Ascending aorta (tissue), 2 donors: ENCODE measurements at regions not wholly inside any gene's neighbourhood (a gene's known extent, or its start where the extent isn't known, plus 50 kb on each side); places are given as distances from the start of the nearest gene placed in this dataset.
A peak's percentile ranks its signal among the peaks of the same experiment; 100 is the strongest.

Experiments used
- DNase-seq, 2 donors: peaks; one replicate each; pipeline ENCODE4 v3.0.0-alpha.2; 2019; ENCODE audit warnings: low spot score in 2 of 2
- H3K27ac ChIP-seq, 2 donors: fragments of 200-600 bp; sonication (generic); one replicate each; pipeline ENCODE4 v1.5.1; 2016 to 2017; ENCODE audit warnings: mild to moderate bottlenecking in 1 of 2
- H3K27me3 ChIP-seq: fragments of 200-600 bp; sonication (generic); one replicate; pipeline ENCODE4 v1.5.1; 2017
- H3K36me3 ChIP-seq, 2 donors: fragments of 200-600 bp; sonication (generic); one replicate each; pipeline ENCODE4 v1.5.1; 2016
- H3K4me1 ChIP-seq, 2 donors: fragments of 200-600 bp; sonication (generic); one replicate each; pipeline ENCODE4 v1.5.1; 2016 to 2017; ENCODE audit warnings: mild to moderate bottlenecking in 1 of 2
- H3K4me3 ChIP-seq, 2 donors: fragments of 200-600 bp; sonication (generic); one replicate each; pipeline ENCODE4 v1.5.1; 2016 to 2017; ENCODE audit warnings: mild to moderate bottlenecking in 1 of 2
- H3K9me3 ChIP-seq, 2 donors: fragments of 200-600 bp; sonication (generic); one replicate each; pipeline ENCODE4 v1.5.1; 2016
- intact Hi-C: fragments of 100-400 bp; cut with DNase I; formaldehyde crosslinking; loops from one replicate; pipeline ENCODE4 v1.15.1; 2023
- TF ChIP-seq, protein P1 (sequence below), 3 experiments: fragments of 200-600 bp in 2 of 3; fragments of 450-650 bp in 1 of 3; sonication (generic) in 2 of 3; IDR thresholded peaks; one replicate each; pipeline ENCODE4 v1.5.1; 2016 to 2019; ENCODE audit warnings: antibody characterized with exemption in 3 of 3, mild to moderate bottlenecking in 1 of 3, moderate library complexity in 1 of 3

DNA sequence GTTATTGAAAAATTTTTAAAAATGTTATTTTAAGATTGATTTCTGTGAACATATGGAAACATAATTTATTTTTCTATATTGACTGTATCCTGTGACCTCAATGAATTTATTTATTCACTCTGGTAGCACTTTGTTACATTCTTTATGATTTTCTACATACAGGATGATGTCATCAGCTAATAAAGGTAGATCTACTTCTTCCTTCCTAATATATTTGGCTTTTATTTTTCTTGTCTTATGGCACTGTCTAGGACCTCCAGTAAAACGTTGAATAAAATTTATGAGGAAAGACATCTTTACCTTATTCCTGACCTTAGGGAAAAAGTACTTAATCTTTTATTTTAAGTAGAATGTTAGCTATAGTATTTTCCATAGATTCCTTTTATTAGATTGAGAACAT is 78.8 kb upstream of the MAF start:
- TF ChIP-seq, protein P1, sequence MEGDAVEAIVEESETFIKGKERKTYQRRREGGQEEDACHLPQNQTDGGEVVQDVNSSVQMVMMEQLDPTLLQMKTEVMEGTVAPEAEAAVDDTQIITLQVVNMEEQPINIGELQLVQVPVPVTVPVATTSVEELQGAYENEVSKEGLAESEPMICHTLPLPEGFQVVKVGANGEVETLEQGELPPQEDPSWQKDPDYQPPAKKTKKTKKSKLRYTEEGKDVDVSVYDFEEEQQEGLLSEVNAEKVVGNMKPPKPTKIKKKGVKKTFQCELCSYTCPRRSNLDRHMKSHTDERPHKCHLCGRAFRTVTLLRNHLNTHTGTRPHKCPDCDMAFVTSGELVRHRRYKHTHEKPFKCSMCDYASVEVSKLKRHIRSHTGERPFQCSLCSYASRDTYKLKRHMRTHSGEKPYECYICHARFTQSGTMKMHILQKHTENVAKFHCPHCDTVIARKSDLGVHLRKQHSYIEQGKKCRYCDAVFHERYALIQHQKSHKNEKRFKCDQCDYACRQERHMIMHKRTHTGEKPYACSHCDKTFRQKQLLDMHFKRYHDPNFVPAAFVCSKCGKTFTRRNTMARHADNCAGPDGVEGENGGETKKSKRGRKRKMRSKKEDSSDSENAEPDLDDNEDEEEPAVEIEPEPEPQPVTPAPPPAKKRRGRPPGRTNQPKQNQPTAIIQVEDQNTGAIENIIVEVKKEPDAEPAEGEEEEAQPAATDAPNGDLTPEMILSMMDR (IDR thresholded peaks at IDR 0.05) = no peak
- intact Hi-C loops = no loop called here
- Histone ChIP-seq H3K4me3 (no peak overlapping the region), H3K9me3 (no peaks in the 10 kb centered on the region), H3K4me1 (peaks cover 0 to under 1% of the 10 kb centered on the region in 2 donors), H3K27me3 (no peaks in the 10 kb centered on the region), H3K27ac (no peak overlapping the region), H3K36me3 (no peaks in the 10 kb centered on the region)
- DNase-seq = no peak

DNA sequence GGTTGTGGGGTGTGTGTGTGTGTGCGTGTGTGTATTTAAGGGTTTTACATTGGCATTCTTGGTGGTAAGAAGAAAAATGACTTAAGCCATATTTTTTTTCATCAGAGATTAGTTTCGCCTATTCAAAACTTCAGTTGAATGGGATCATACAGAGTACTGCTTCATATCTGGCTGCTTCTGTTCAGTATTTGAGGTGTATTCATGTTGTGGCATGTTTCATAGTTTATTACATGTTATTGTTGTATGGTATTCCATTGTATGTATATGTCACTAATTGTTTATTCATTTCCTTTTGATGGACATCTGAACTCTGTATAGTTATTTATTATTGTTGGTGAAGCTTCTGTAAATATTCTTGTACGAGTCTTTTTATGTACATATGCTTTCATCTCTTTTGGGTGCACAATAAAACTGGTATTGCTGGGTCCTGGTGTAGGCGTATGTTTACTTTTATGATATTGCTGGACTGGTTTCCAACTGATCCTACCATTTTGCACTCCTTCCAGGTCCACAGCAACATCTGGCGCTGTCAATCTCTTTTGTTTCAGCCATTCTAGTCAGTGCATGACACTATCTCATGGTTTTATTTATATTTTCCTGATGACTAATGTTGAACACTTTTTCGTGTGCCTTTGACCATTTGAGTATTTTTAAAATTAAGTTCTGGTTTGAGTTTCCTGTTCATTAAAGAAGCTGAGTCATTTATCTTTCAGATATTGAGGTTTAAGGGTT is 77.4 kb upstream of the MAF start:
- no peak for DNase-seq
- no peaks in the 10 kb centered on the region for H3K36me3 ChIP-seq
- H3K27ac ChIP-seq = no peak overlapping the region
- no peak overlapping the region for H3K4me3 ChIP-seq
- TF ChIP-seq, protein P1 (IDR thresholded peaks at IDR 0.05) = no peak
- no peaks in the 10 kb centered on the region for H3K9me3 ChIP-seq
- intact Hi-C loops = no loop called here
- H3K4me1 ChIP-seq = peaks cover 0 to 12% of the 10 kb centered on the region in 2 donors
- H3K27me3 ChIP-seq = no peaks in the 10 kb centered on the region

DNA sequence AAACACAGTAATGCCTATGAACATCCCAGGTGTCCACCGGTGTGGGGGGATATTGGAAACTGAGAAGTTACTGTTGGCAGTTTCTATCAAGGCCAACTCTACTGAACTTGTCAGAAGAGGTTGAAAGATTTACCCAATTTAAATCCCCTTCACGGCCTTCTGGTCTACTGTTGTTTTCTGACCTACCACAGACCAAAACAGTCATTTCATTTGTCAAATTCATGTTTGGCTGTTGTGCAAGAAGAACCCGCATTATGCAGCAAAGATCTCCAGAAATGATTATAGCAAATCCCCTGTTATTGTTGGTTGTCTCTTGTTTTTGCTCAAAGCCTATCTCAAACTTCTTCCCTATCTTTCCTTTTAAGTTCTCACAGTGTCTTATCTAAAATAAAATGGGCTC is 73.1 kb upstream of the MAF start:
- H3K9me3 ChIP-seq = no peaks in the 10 kb centered on the region
- intact Hi-C loops = loop anchor here (5.0 kb wide), 3 partner anchors 44 to 99 kb away; partner anchors contain the start of gene MAF
- peak overlapping the region; percentile 21 to 75 for H3K27ac ChIP-seq
- peaks cover 4 to 22% of the 10 kb centered on the region in 2 donors for H3K4me1 ChIP-seq
- H3K36me3 ChIP-seq = no peaks in the 10 kb centered on the region
- TF ChIP-seq, protein P1 (IDR thresholded peaks at IDR 0.05) = no peak
- no peak overlapping the region for H3K4me3 ChIP-seq
- no peaks in the 10 kb centered on the region for H3K27me3 ChIP-seq
- DNase-seq = no peak

DNA sequence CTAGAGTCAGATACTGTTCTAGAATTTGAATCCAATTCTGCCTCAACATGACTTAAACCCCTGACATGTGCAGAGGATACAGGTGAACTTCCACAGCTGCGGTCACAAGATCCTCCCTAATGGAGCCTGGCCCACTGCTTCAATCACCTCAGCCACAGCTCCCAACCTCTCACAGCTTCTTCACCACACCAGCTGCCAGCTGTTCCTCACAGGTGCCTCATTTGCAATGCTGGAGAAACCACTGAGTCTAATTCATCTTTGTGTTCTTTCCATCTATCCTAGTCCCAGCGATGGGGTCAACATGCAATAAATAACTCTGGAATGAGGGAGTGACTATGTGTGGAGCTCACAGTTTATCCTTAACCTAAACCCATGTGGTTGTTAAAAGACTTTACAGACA is 72.0 kb upstream of the MAF start:
- intact Hi-C loops = loop anchor here (5.0 kb wide), 3 partner anchors 45 to 100 kb away; partner anchors contain the start of gene MAF
- no peaks in the 10 kb centered on the region for H3K36me3 ChIP-seq

DNA sequence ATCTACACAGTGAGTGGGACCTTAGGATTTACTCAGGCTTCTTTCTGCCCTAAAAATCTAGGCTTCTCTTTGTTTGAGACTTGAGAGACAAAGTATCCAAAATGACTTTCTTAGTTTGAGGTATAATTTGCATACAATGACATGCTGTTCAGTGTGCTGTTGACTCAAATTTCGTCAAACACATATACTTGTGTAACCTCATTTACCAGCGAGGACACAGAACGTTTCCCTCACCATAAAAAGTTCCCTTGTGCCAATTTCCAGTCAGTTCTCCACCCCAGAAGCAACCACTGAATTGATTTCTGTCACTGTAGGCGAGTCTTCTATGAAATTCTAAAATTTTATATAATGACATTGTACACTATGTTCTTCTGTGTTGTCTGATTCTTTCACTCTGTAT is 68.0 kb upstream of the MAF start:
- Histone ChIP-seq H3K27ac (no peak overlapping the region), H3K9me3 (no peaks in the 10 kb centered on the region), H3K36me3 (no peaks in the 10 kb centered on the region), H3K4me1 (peaks cover 4 to 13% of the 10 kb centered on the region in 2 donors), H3K27me3 (no peaks in the 10 kb centered on the region), H3K4me3 (no peak overlapping the region)
- intact Hi-C loops = no loop called here
- no peak for DNase-seq
- TF ChIP-seq, protein P1 (IDR thresholded peaks at IDR 0.05) = no peak

More for the DNA sequence above, 72.0 kb upstream of the MAF start:
- no peak for DNase-seq
- peaks cover 4 to 22% of the 10 kb centered on the region in 2 donors for H3K4me1 ChIP-seq
- no peaks in the 10 kb centered on the region for H3K9me3 ChIP-seq
- peak overlapping the region in 1 of 2 donors; percentile 75 for H3K27ac ChIP-seq
- H3K4me3 ChIP-seq = no peak overlapping the region
- H3K27me3 ChIP-seq = no peaks in the 10 kb centered on the region
- TF ChIP-seq, protein P1 (IDR thresholded peaks at IDR 0.05) = no peak
